Transverse colon (tissue), 4 donors: ENCODE measurements at regions not wholly inside any gene's neighbourhood (a gene's known extent, or its start where the extent isn't known, plus 50 kb on each side); places are given as distances from the start of the nearest gene placed in this dataset.

Source experiments
- CTCF ChIP-seq, 5 experiments: fragments of 200-600 bp in 3 of 5; fragments of 450-650 bp in 2 of 5; sonication (generic) in 3 of 5; IDR thresholded peaks; 1 replicate in 2 of 5; 2 replicates in 3 of 5; pipeline ENCODE4 v1.5.1; 2016 to 2017; ENCODE audit warnings: antibody characterized with exemption in 5 of 5, inconsistent platforms in 3 of 5, mild to moderate bottlenecking in 2 of 5, moderate library complexity in 1 of 5
- EP300 ChIP-seq: sonication (generic); formaldehyde crosslinking; IDR thresholded peaks from one replicate; pipeline ENCODE4 v1.6.1; 2017; ENCODE audit warnings: antibody characterized with exemption, low read depth
- POLR2A ChIP-seq: fragments of 450-650 bp; IDR thresholded peaks from one replicate; pipeline ENCODE4 v1.6.1; 2016; ENCODE audit warnings: antibody characterized with exemption, mild to moderate bottlenecking, moderate library complexity
- POLR2AphosphoS5 ChIP-seq, 3 donors: sonication (generic); formaldehyde crosslinking; IDR thresholded peaks; one replicate each; pipeline ENCODE4 v1.6.1; 2016; ENCODE audit warnings: antibody characterized with exemption in 3 of 3

DNA sequence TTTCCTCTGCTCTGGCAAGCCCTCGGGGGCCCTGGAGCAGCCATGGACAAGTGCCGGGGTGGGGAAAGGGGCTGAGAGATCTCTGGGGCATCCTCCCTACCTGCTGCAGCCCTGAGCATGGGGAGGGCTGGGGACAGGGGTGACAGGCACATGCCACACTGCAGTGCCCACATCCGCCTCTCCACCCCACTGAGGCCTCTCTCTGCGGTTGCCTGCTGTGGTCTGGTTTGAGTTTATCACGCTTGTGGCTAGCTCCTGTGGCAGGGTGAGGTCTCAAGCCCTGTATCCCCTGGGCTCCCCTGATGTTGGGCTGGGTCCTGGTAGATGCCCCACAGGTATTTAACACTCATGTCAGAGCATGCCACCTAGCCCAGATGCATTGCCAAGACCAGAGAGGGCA is 52.9 kb upstream of the MLN start:
- no peak for TF ChIP-seq CTCF (IDR thresholded peaks at IDR 0.05)
- TF ChIP-seq POLR2A: no peak
- TF ChIP-seq EP300: no peak
- TF ChIP-seq POLR2AphosphoS5 (IDR thresholded peaks at IDR 0.05): no peak
